ENCODE measurements at regions not wholly inside any gene's neighbourhood (a gene's known extent, or its start where the extent isn't known, plus 50 kb on each side); places are given as distances from the start of the nearest gene placed in this dataset.

DNA sequence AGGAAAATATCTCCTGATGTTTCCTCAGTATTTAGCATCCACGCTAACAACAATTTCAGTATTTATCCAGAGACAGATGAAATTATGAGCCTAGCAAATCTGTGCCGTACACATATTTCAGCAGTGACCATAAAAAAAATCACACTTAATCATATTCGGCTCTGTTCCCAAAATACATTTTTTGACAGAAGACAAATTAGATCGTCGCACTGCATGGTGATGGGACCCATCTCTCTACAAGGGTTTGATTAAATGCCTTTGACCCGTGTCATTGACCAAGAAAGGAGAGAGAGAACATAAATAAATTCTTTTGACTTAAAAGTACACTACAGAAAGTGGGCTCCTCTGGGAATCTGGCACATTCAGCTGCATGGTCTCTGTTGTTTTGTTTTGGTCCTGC lies 215.3 kb upstream of the SEMA6D start:
- Histone ChIP-seq H3K23ac (ENCODE audit: insufficient read length) (no peak overlapping the region), H3K36me3 (ENCODE audit: control insufficient read depth in 2 of 4, insufficient read depth in 4 of 4, low read length in 3 of 4) (no peaks in the 10 kb centered on the region), H2BK12ac (ENCODE audit: low read depth, low read length) (no peak overlapping the region), H3K4me2 (ENCODE audit: insufficient read depth in 1 of 2, low read depth in 2 of 2, low read length in 2 of 2) (no peak overlapping the region), H3K27me3 (replicated peaks in 1 of 4; ENCODE audit: control insufficient read depth in 3 of 4, extremely low read depth in 1 of 4, insufficient read depth in 3 of 4, low read length in 3 of 4) (no peaks in the 10 kb centered on the region), H3K4me1 (replicated peaks in 1 of 4; ENCODE audit: control insufficient read depth in 3 of 4, insufficient read depth in 4 of 4, low read length in 3 of 4) (no peaks in the 10 kb centered on the region), H4K8ac (ENCODE audit: extremely low read depth, insufficient read depth, low read length) (no peak overlapping the region), H3K9ac (replicated peaks in 1 of 4; ENCODE audit: extremely low read depth in 1 of 4, low read depth in 3 of 4, low read length in 3 of 4) (no peak overlapping the region), H2AFZ (ENCODE audit: low read length) (no peak overlapping the region), H3K18ac (ENCODE audit: extremely low read depth, low read length) (no peak overlapping the region), H3K4me3 (ENCODE audit: extremely low read depth in 1 of 4, insufficient read depth in 2 of 4, low read depth in 3 of 4, low read length in 4 of 4) (no peak overlapping the region), H4K91ac (replicated peaks; ENCODE audit: insufficient read length, low read length) (no peak overlapping the region), H3K27ac (ENCODE audit: low read depth, low read length) (no peak overlapping the region), H3K79me2 (ENCODE audit: control insufficient read depth in 1 of 2, insufficient read depth in 2 of 2, low read length in 2 of 2) (no peaks in the 10 kb centered on the region), H4K20me1 (replicated peaks in 1 of 2; ENCODE audit: control insufficient read depth in 1 of 2, insufficient read depth in 2 of 2, low read length in 2 of 2) (no peaks in the 10 kb centered on the region), H3K23me2 (ENCODE audit: low read depth, low read length) (no peaks in the 10 kb centered on the region), H3K9me3 (ENCODE audit: insufficient read depth in 2 of 2, low read depth in 1 of 2, low read length in 1 of 2) (no peaks in the 10 kb centered on the region), H3K14ac (ENCODE audit: insufficient read length) (no peak overlapping the region), H3K56ac (replicated peaks; ENCODE audit: insufficient read length, low read depth, low read length) (no peak overlapping the region), H2BK5ac (ENCODE audit: low read depth, low read length) (no peak overlapping the region), H4K5ac (ENCODE audit: insufficient read length, low read depth, low read length) (no peak overlapping the region), H2AK5ac (ENCODE audit: low read depth, low read length) (no peak overlapping the region), H2BK20ac (ENCODE audit: low read length) (no peak overlapping the region), H2BK15ac (ENCODE audit: low read length) (no peak overlapping the region), H2BK120ac (replicated peaks; ENCODE audit: low read depth, low read length) (no peak overlapping the region), H3K79me1 (ENCODE audit: low read depth, low read length) (no peaks in the 10 kb centered on the region), H3K4ac (replicated peaks; ENCODE audit: insufficient read length, low read depth, low read length) (no peak overlapping the region)
- FAIRE-seq (no peak), DNase-seq (ENCODE audit: low read depth in 1 of 2, low spot score in 2 of 2) (no peak)
- ChIA-PET POLR2A (ENCODE audit: partially characterized antibody) (no interaction called here), CTCF (ENCODE audit: partially characterized antibody) (interaction anchor here (1.0 to 1.3 kb wide), 4 partner anchors 9 to 583 kb away, joined by 3 to 4 read pairs (median 4); no protein-coding TSS in a partner anchor)
- WGBS, 2 experiments (ENCODE audit: extremely low coverage in 1 of 2, insufficient coverage in 1 of 2, insufficient read length in 1 of 2, insufficient replicate concordance in 2 of 2, low coverage in 1 of 2, low lambda C conversion rate in 2 of 2, missing lambda C conversion rate in 1 of 2) = 98% methylated on average over 6 of the region's 6 CpGs; no CpG with 5 or more reads in 1 of the 2 experiments
- TF ChIP-seq SRF (IDR thresholded peaks at IDR 0.05; ENCODE audit: low read depth, low read length) = no peak
- TF ChIP-seq HDAC6 (IDR thresholded peaks at IDR 0.05; ENCODE audit: low read depth, low read length) = no peak
- TF ChIP-seq KDM4A (IDR thresholded peaks at IDR 0.05; ENCODE audit: low read depth, low read length, severe bottlenecking) = no peak
- TF ChIP-seq HDAC2 (IDR thresholded peaks at IDR 0.05; ENCODE audit: borderline replicate concordance in 1 of 2, low read depth in 2 of 2, low read length in 2 of 2) = no peak
- TF ChIP-seq MAFK (IDR thresholded peaks at IDR 0.05; ENCODE audit: low read depth, low read length) = no peak
- TF ChIP-seq ASH2L (IDR thresholded peaks at IDR 0.05; ENCODE audit: low read length) = no peak
- no peak for TF ChIP-seq JUN (IDR thresholded peaks at IDR 0.05; ENCODE audit: low read depth, low read length)
- TF ChIP-seq, protein P1, sequence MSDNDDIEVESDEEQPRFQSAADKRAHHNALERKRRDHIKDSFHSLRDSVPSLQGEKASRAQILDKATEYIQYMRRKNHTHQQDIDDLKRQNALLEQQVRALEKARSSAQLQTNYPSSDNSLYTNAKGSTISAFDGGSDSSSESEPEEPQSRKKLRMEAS (IDR thresholded peaks at IDR 0.05) = no peak
- no peak for TF ChIP-seq TEAD4 (IDR thresholded peaks at IDR 0.05; ENCODE audit: low read depth, low read length)
- no peak for TF ChIP-seq POLR2AphosphoS5 (IDR thresholded peaks at IDR 0.05; ENCODE audit: low read depth, low read length)
- TF ChIP-seq BACH1 (IDR thresholded peaks at IDR 0.05; ENCODE audit: low read length) = no peak
- TF ChIP-seq EZH2 (IDR thresholded peaks at IDR 0.05; ENCODE audit: low read depth, low read length, severe bottlenecking) = no peak
- TF ChIP-seq CHD2 (IDR thresholded peaks at IDR 0.05; ENCODE audit: low read length) = no peak
- TF ChIP-seq SIRT6 (IDR thresholded peaks at IDR 0.05; ENCODE audit: low read length) = no peak
- no peak for TF ChIP-seq TCF12 (IDR thresholded peaks at IDR 0.05; ENCODE audit: low read depth, low read length)
- TF ChIP-seq TAF1 (IDR thresholded peaks at IDR 0.05; ENCODE audit: low read depth, low read length) = no peak
- TF ChIP-seq POU5F1 (IDR thresholded peaks at IDR 0.05; ENCODE audit: low read depth, low read length) = no peak

All from H1 (cell line).